ENCODE measurements at regions not wholly inside any gene's neighbourhood (a gene's known extent, or its start where the extent isn't known, plus 50 kb on each side); places are given as distances from the start of the nearest gene placed in this dataset.

DNA sequence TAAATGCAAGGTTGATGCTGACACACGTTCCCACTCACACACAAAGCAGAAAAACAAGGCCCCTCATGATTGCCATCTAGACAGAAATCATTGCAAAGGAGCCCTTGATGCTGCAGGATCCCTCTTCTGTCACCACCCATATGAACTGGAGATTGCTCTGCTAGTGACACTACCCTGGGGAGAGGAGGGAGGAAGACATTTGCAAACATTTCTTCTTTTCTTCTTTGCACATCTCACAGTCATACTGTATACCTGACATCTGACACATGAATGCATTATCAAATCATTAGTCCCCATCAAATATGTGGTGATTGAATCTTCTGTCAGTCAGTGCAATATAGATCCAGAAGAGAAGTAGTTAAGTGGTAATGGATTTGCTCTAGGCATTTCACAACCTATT, 208.5 kb upstream of the E2F7 start:
- Histone ChIP-seq H3K27ac (ENCODE audit: control insufficient read depth, insufficient read depth) (no peak overlapping the region), H3K4me1 (ENCODE audit: control insufficient read depth, insufficient read depth, low read length) (no peaks in the 10 kb centered on the region), H3K9ac (ENCODE audit: control insufficient read depth, insufficient read depth, low read length) (no peak overlapping the region), H3K79me2 (ENCODE audit: control insufficient read depth, insufficient read depth, low read length) (no peaks in the 10 kb centered on the region), H3K36me3 (ENCODE audit: control insufficient read depth in 2 of 2, insufficient read depth in 2 of 2, low read length in 1 of 2) (no peaks in the 10 kb centered on the region), H4K20me1 (ENCODE audit: control insufficient read depth, insufficient read depth) (no peaks in the 10 kb centered on the region), H3K9me3 (replicated peaks; ENCODE audit: control insufficient read depth, insufficient read depth, low read length) (no peaks in the 10 kb centered on the region), H3K4me2 (ENCODE audit: control insufficient read depth, insufficient read depth) (no peak overlapping the region), H3K4me3 (no peak overlapping the region), H2AFZ (ENCODE audit: control insufficient read depth, low read depth, low read length) (no peak overlapping the region), H3K27me3 (replicated peaks in 1 of 2; ENCODE audit: control insufficient read depth in 2 of 2, insufficient read depth in 2 of 2, low read length in 1 of 2) (no peaks in the 10 kb centered on the region)
- DNase-seq (ENCODE audit: low read depth, low spot score) (no peak), ATAC-seq (no peak), FAIRE-seq (no peak)
- intact Hi-C loops (cut with micrococcal nuclease; ENCODE audit: unreplicated experiment) (no loop called here), in situ Hi-C loops (cut with MboI) (no loop called here)
- RAD21 ChIA-PET (ENCODE audit: unreplicated experiment): no interaction called here
- no TSS peak for BruUV-seq (replicated peaks)
- POLR2A ChIA-PET: no interaction called here
- SMC1A ChIA-PET (ENCODE audit: uncharacterized antibody, unreplicated experiment): no interaction called here
- TF ChIP-seq, protein P1, sequence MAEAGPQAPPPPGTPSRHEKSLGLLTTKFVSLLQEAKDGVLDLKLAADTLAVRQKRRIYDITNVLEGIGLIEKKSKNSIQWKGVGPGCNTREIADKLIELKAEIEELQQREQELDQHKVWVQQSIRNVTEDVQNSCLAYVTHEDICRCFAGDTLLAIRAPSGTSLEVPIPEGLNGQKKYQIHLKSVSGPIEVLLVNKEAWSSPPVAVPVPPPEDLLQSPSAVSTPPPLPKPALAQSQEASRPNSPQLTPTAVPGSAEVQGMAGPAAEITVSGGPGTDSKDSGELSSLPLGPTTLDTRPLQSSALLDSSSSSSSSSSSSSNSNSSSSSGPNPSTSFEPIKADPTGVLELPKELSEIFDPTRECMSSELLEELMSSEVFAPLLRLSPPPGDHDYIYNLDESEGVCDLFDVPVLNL (IDR thresholded peaks at IDR 0.05; ENCODE audit: low read depth, low read length): no peak
- TF ChIP-seq, protein P2, sequence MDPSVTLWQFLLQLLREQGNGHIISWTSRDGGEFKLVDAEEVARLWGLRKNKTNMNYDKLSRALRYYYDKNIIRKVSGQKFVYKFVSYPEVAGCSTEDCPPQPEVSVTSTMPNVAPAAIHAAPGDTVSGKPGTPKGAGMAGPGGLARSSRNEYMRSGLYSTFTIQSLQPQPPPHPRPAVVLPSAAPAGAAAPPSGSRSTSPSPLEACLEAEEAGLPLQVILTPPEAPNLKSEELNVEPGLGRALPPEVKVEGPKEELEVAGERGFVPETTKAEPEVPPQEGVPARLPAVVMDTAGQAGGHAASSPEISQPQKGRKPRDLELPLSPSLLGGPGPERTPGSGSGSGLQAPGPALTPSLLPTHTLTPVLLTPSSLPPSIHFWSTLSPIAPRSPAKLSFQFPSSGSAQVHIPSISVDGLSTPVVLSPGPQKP (IDR thresholded peaks at IDR 0.05; ENCODE audit: low read depth, low read length): no peak
- no peak for TF ChIP-seq DPF2 (IDR thresholded peaks at IDR 0.05)
- TF ChIP-seq BHLHE40 (IDR thresholded peaks at IDR 0.05; ENCODE audit: borderline replicate concordance in 1 of 2, low read depth in 2 of 2, low read length in 1 of 2): no peak
- TF ChIP-seq TCF3 (IDR thresholded peaks at IDR 0.05; ENCODE audit: borderline replicate concordance, insufficient read depth, low read depth, low read length): no peak
- CTCF ChIA-PET: no interaction called here
- WGBS (ENCODE audit: insufficient coverage, insufficient replicate concordance, low lambda C conversion rate, missing lambda C conversion rate): 0% methylated on average over 1 of the region's 1 CpG

DNA sequence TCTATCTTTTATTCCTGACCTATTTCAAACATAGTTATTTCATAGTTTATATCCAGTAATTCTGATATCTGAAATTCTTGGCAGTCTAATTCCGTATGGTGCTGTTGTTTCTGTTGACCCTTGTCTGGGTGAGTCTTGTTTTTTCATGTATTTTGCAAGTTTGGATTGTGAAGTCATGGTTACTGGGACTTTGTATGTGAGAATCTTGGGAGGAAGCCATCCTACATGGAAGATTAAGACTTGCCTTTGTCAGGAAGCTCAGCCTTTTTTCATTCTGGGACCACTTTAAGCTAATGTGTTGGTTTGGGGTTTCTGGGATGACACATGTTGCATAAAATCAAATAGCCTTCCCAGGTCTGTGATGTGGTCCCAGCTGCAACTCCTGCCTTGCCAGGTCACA, 191.6 kb upstream of the E2F7 start:
- no peaks in the 10 kb centered on the region for H3K4me1 ChIP-seq (ENCODE audit: control insufficient read depth, insufficient read depth, low read length)
- TF ChIP-seq ZNF622 (IDR thresholded peaks at IDR 0.05) (no peak), SIN3A (IDR thresholded peaks at IDR 0.05; ENCODE audit: low read depth, low read length) (no peak), TARDBP (IDR thresholded peaks at IDR 0.05; ENCODE audit: borderline replicate concordance) (no peak), ESRRA (IDR thresholded peaks at IDR 0.05; ENCODE audit: low read length) (no peak), YBX1 (IDR thresholded peaks at IDR 0.05) (no peak), SUZ12 (IDR thresholded peaks at IDR 0.05; ENCODE audit: unreplicated experiment) (no peak), MYB (IDR thresholded peaks at IDR 0.05; ENCODE audit: borderline replicate concordance, low read depth, low read length) (no peak), GATAD2B (conservative IDR thresholded peaks at IDR 0.05; ENCODE audit: low read depth) (no peak)
- TF ChIP-seq, protein P3, sequence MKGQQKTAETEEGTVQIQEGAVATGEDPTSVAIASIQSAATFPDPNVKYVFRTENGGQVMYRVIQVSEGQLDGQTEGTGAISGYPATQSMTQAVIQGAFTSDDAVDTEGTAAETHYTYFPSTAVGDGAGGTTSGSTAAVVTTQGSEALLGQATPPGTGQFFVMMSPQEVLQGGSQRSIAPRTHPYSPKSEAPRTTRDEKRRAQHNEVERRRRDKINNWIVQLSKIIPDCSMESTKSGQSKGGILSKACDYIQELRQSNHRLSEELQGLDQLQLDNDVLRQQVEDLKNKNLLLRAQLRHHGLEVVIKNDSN (IDR thresholded peaks at IDR 0.05; ENCODE audit: borderline replicate concordance, extremely low read length, insufficient read depth, low read depth, low read length): no peak
- TF ChIP-seq, protein P4, sequence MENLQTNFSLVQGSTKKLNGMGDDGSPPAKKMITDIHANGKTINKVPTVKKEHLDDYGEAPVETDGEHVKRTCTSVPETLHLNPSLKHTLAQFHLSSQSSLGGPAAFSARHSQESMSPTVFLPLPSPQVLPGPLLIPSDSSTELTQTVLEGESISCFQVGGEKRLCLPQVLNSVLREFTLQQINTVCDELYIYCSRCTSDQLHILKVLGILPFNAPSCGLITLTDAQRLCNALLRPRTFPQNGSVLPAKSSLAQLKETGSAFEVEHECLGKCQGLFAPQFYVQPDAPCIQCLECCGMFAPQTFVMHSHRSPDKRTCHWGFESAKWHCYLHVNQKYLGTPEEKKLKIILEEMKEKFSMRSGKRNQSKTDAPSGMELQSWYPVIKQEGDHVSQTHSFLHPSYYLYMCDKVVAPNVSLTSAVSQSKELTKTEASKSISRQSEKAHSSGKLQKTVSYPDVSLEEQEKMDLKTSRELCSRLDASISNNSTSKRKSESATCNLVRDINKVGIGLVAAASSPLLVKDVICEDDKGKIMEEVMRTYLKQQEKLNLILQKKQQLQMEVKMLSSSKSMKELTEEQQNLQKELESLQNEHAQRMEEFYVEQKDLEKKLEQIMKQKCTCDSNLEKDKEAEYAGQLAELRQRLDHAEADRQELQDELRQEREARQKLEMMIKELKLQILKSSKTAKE (IDR thresholded peaks at IDR 0.05; ENCODE audit: low read depth, poor library complexity, severe bottlenecking): no peak

More for the DNA sequence above, 191.6 kb upstream of the E2F7 start:
- Histone ChIP-seq H3K9me3 (replicated peaks; ENCODE audit: control insufficient read depth, insufficient read depth, low read length) (no peaks in the 10 kb centered on the region), H3K4me3 (no peak overlapping the region), H4K20me1 (ENCODE audit: control insufficient read depth, insufficient read depth) (no peaks in the 10 kb centered on the region), H3K27me3 (replicated peaks in 1 of 2; ENCODE audit: control insufficient read depth in 2 of 2, insufficient read depth in 2 of 2, low read length in 1 of 2) (no peaks in the 10 kb centered on the region), H3K9ac (ENCODE audit: control insufficient read depth, insufficient read depth, low read length) (no peak overlapping the region), H3K27ac (ENCODE audit: control insufficient read depth, insufficient read depth) (no peak overlapping the region), H3K4me2 (ENCODE audit: control insufficient read depth, insufficient read depth) (no peak overlapping the region), H3K36me3 (ENCODE audit: control insufficient read depth in 2 of 2, insufficient read depth in 2 of 2, low read length in 1 of 2) (no peaks in the 10 kb centered on the region), H2AFZ (ENCODE audit: control insufficient read depth, low read depth, low read length) (no peak overlapping the region), H3K79me2 (ENCODE audit: control insufficient read depth, insufficient read depth, low read length) (no peaks in the 10 kb centered on the region)
- ChIA-PET RAD21 (ENCODE audit: unreplicated experiment) (no interaction called here), SMC1A (ENCODE audit: uncharacterized antibody, unreplicated experiment) (no interaction called here), POLR2A (no interaction called here), CTCF (no interaction called here)
- FAIRE-seq (no peak), ATAC-seq (no peak), DNase-seq (ENCODE audit: low read depth, low spot score) (no peak)
- in situ Hi-C loops (cut with MboI): no loop called here
- WGBS (ENCODE audit: insufficient coverage, insufficient replicate concordance, low lambda C conversion rate, missing lambda C conversion rate): 0% methylated on average over 1 of the region's 1 CpG
- intact Hi-C loops (cut with micrococcal nuclease; ENCODE audit: unreplicated experiment): no loop called here
- BruUV-seq (replicated peaks): no TSS peak

All from GM12878 (cell line).